ENCODE measurements at regions not wholly inside any gene's neighbourhood (a gene's known extent, or its start where the extent isn't known, plus 50 kb on each side); places are given as distances from the start of the nearest gene placed in this dataset.
A peak's percentile ranks its signal among the peaks of the same experiment; 100 is the strongest.
"Not testable (repeated sequence)": the region's sequence is repeated elsewhere in the genome, so short reads cannot be mapped to it uniquely, and the experiment has no call there.

- Histone ChIP-seq H3K27me3 (ENCODE audit: control insufficient read depth, insufficient read depth, low read length) (no peaks in the 10 kb centered on the region), H3K4me3 (ENCODE audit: low read length) (no peak overlapping the region), H3K27ac (ENCODE audit: low read length) (no peak overlapping the region), H3K9me3 (replicated peaks; ENCODE audit: control insufficient read depth, low read depth, low read length) (no peaks in the 10 kb centered on the region), H3K4me1 (ENCODE audit: control insufficient read depth, insufficient read depth, low read length) (no peaks in the 10 kb centered on the region), H3K36me3 (ENCODE audit: control insufficient read depth, insufficient read depth, low read length) (no peaks in the 10 kb centered on the region)
- 94% methylated on average over 2 of the region's 4 CpGs for WGBS (ENCODE audit: insufficient coverage)
- no peak for DNase-seq
Observed at GRCh38 chr4:89509708-89510281, 202.2 kb upstream of the GPRIN3 start.

DNA sequence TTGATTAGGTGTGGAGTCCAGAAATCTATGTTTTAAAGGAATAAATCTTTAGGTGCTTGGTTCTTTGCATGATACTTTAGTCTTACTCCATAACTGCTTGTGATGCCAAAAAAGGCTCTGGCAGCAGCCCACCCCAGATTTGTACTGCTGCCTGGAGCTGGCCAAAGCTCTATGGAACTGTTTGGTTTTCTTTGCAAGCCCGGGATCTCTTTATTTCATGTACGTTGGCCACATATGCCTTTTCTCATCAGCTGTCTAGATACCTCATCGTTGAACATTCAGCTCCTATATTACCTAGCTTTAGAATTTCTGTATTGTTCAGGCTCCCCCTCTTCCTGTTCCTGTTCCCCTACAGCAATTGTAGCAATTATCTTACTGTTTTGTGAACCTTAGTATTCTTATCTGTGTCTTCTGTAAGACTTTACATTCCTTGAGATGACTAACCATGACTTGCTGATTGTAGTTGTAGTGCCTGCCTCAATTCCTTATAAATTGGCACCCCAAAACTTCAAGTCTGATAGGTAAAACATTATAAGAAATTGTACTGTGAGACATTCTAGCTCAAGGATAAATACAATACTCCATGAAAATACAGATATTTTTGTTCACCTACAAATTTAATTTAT lies 199.4 kb upstream of the GPRIN3 start:
- no peak overlapping the region for H3K27ac ChIP-seq (ENCODE audit: low read length)
- H3K9me3 ChIP-seq (replicated peaks; ENCODE audit: control insufficient read depth, low read depth, low read length): no peaks in the 10 kb centered on the region
- no peak overlapping the region for H3K4me3 ChIP-seq (ENCODE audit: low read length)
- H3K27me3 ChIP-seq (ENCODE audit: control insufficient read depth, insufficient read depth, low read length): no peaks in the 10 kb centered on the region
- WGBS (ENCODE audit: insufficient coverage): 62% methylated on average over 2 of the region's 3 CpGs
- no peaks in the 10 kb centered on the region for H3K4me1 ChIP-seq (ENCODE audit: control insufficient read depth, insufficient read depth, low read length)
- no peak for DNase-seq
- H3K36me3 ChIP-seq (ENCODE audit: control insufficient read depth, insufficient read depth, low read length): no peaks in the 10 kb centered on the region

DNA sequence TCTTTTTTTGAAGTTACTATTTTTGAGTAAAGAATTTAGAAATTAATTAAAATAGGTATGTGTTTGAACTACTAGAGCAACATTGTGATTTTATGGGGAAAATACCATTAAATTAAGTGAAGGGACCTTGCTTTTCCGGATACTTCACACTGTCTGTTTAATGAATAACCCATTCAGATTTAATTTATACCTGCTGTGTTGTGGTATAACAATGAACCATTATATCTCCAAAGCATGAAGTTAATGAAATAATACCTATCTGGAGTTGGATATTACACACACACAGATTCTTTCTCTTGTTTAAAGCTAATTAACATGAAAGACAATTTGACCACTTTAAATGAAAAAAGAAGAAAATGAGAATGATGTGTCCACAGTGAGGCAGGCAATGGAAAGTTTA lies 195.0 kb upstream of the GPRIN3 start:
- no peaks in the 10 kb centered on the region for H3K4me1 ChIP-seq (ENCODE audit: control insufficient read depth, insufficient read depth, low read length)
- no peak overlapping the region for H3K4me3 ChIP-seq (ENCODE audit: low read length)
- H3K9me3 ChIP-seq (replicated peaks; ENCODE audit: control insufficient read depth, low read depth, low read length): no peaks in the 10 kb centered on the region
- WGBS (ENCODE audit: insufficient coverage): no CpG with 5 or more reads among the region's 1 CpG
- no peaks in the 10 kb centered on the region for H3K27me3 ChIP-seq (ENCODE audit: control insufficient read depth, insufficient read depth, low read length)
- DNase-seq: no peak
- H3K36me3 ChIP-seq (ENCODE audit: control insufficient read depth, insufficient read depth, low read length): no peaks in the 10 kb centered on the region
- H3K27ac ChIP-seq (ENCODE audit: low read length): no peak overlapping the region

- no peak overlapping the region for H3K27ac ChIP-seq (ENCODE audit: low read length)
- no peaks in the 10 kb centered on the region for H3K36me3 ChIP-seq (ENCODE audit: control insufficient read depth, insufficient read depth, low read length)
- no peak overlapping the region for H3K4me3 ChIP-seq (ENCODE audit: low read length)
- no peaks in the 10 kb centered on the region for H3K4me1 ChIP-seq (ENCODE audit: control insufficient read depth, insufficient read depth, low read length)
- no peaks in the 10 kb centered on the region for H3K9me3 ChIP-seq (replicated peaks; ENCODE audit: control insufficient read depth, low read depth, low read length)
- DNase-seq: peak; percentile 15
- no peaks in the 10 kb centered on the region for H3K27me3 ChIP-seq (ENCODE audit: control insufficient read depth, insufficient read depth, low read length)
- WGBS (ENCODE audit: insufficient coverage): 93% methylated on average over 1 of the region's 4 CpGs
Observed at GRCh38 chr4:89497517-89498308, 190.1 kb upstream of the GPRIN3 start.

DNA sequence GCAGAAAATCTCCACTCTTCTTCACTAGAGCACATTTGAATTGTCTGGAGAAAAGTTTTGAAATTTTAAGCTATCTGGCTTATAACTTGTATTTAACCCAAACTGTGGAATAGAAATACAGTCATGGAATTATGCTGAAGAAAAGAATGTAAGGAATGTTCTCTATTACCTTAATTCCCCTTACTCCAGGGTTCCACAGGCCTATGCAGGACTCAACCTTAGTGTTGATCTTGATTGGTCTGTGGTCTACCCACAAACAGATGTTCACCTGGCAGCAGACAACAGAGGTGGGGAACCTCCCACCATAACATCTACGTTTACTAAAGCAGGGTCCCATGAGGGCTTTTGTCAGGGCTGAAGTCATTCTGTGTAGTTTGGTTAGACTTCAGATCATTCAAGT lies 189.3 kb upstream of the GPRIN3 start:
- Histone ChIP-seq H3K27ac (ENCODE audit: low read length) (no peak overlapping the region), H3K4me1 (ENCODE audit: control insufficient read depth, insufficient read depth, low read length) (no peaks in the 10 kb centered on the region), H3K27me3 (ENCODE audit: control insufficient read depth, insufficient read depth, low read length) (no peaks in the 10 kb centered on the region), H3K9me3 (replicated peaks; ENCODE audit: control insufficient read depth, low read depth, low read length) (no peaks in the 10 kb centered on the region), H3K36me3 (ENCODE audit: control insufficient read depth, insufficient read depth, low read length) (no peaks in the 10 kb centered on the region), H3K4me3 (ENCODE audit: low read length) (no peak overlapping the region)
- WGBS (ENCODE audit: insufficient coverage): no CpG with 5 or more reads among the region's 1 CpG
- no peak for DNase-seq

DNA sequence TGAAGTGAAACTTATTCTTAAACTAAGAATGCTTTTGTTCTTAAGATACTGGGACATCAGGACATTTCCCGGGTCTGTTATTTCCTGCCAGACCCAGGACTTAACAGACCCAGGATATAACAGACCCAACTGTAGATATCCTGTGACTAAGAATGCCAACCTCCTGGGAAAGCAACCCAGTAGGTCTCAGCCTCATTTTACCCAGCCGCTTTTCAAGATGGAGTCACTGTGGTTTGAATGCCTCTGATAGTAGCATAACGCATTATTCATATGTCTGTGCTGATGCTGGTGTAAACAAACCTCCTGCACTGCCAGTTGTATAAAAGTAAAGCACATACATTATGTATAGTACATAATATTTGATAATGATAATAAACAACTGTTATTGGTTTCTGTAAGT lies 185.8 kb upstream of the GPRIN3 start:
- DNase-seq: no peak
- no CpG with 5 or more reads among the region's 3 CpGs for WGBS (ENCODE audit: insufficient coverage)
- no peaks in the 10 kb centered on the region for H3K4me1 ChIP-seq (ENCODE audit: control insufficient read depth, insufficient read depth, low read length)
- H3K4me3 ChIP-seq (ENCODE audit: low read length): no peak overlapping the region
- no peak overlapping the region for H3K27ac ChIP-seq (ENCODE audit: low read length)
- H3K9me3 ChIP-seq (replicated peaks; ENCODE audit: control insufficient read depth, low read depth, low read length): no peaks in the 10 kb centered on the region
- H3K27me3 ChIP-seq (ENCODE audit: control insufficient read depth, insufficient read depth, low read length): no peaks in the 10 kb centered on the region
- H3K36me3 ChIP-seq (ENCODE audit: control insufficient read depth, insufficient read depth, low read length): no peaks in the 10 kb centered on the region

DNA sequence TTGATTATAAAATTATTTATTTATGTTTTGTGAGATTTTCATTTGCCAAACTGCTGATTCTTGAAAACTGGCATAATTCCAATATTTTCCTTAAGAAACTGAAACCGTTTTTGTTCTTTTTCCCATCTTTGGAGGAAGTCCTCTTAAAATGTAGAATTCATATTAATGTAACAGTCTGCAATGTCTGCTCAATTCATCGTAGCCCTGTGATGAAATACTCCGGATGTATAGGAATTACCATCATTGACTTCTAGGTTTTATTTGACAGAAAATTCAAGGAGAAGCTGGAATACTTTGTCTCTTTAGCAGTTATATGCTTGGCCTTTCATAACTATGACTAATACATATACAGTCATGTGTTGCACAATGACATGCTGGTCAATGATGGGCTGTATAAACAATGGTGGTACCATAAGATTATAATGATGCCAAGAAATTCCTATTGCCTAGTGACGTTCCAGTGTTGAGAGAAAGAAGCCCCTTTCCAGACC lies 185.0 kb upstream of the GPRIN3 start:
- no peaks in the 10 kb centered on the region for H3K4me1 ChIP-seq (ENCODE audit: control insufficient read depth, insufficient read depth, low read length)
- no peaks in the 10 kb centered on the region for H3K9me3 ChIP-seq (replicated peaks; ENCODE audit: control insufficient read depth, low read depth, low read length)
- H3K27ac ChIP-seq (ENCODE audit: low read length): no peak overlapping the region
- WGBS (ENCODE audit: insufficient coverage): no CpG with 5 or more reads among the region's 4 CpGs
- no peaks in the 10 kb centered on the region for H3K36me3 ChIP-seq (ENCODE audit: control insufficient read depth, insufficient read depth, low read length)
- DNase-seq: peak; percentile 1
- H3K4me3 ChIP-seq (ENCODE audit: low read length): no peak overlapping the region
- no peaks in the 10 kb centered on the region for H3K27me3 ChIP-seq (ENCODE audit: control insufficient read depth, insufficient read depth, low read length)

DNA sequence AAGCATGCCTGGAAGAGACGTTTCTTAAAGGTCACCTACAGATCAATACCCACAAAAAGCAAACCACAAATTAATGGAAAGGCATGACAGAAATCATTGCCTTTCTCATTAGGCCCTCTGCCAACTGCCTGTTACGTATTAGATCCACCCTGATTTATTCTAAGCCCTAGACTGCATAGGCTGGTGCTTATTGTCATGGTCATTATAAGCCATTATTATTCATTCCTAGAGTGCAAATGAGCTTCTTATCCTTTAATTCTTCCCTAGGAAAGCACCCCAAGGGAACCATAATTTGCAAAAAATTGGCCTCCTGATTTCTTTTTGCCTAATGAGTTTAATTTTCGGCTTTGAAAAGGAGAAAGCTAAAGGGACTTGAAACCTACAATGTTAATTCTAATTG lies 184.2 kb upstream of the GPRIN3 start:
- DNase-seq: no peak
- Histone ChIP-seq H3K36me3 (ENCODE audit: control insufficient read depth, insufficient read depth, low read length) (no peaks in the 10 kb centered on the region), H3K27me3 (ENCODE audit: control insufficient read depth, insufficient read depth, low read length) (no peaks in the 10 kb centered on the region), H3K4me1 (ENCODE audit: control insufficient read depth, insufficient read depth, low read length) (no peaks in the 10 kb centered on the region), H3K27ac (ENCODE audit: low read length) (no peak overlapping the region), H3K9me3 (replicated peaks; ENCODE audit: control insufficient read depth, low read depth, low read length) (no peaks in the 10 kb centered on the region), H3K4me3 (ENCODE audit: low read length) (no peak overlapping the region)
- WGBS (ENCODE audit: insufficient coverage): 17% methylated on average over 1 of the region's 3 CpGs

GRCh38 chr4:89489921-89490431 lies 182.4 kb upstream of the GPRIN3 start:
- H3K27ac ChIP-seq (ENCODE audit: low read length); H3K36me3 ChIP-seq (ENCODE audit: control insufficient read depth, insufficient read depth, low read length); H3K4me1 ChIP-seq (ENCODE audit: control insufficient read depth, insufficient read depth, low read length); DNase-seq; H3K9me3 ChIP-seq (replicated peaks; ENCODE audit: control insufficient read depth, low read depth, low read length); H3K27me3 ChIP-seq (ENCODE audit: control insufficient read depth, insufficient read depth, low read length); H3K4me3 ChIP-seq (ENCODE audit: low read length): not testable (repeated sequence)
- WGBS (ENCODE audit: insufficient coverage): 90% methylated on average over 34 of the region's 35 CpGs

- Histone ChIP-seq H3K4me3 (ENCODE audit: low read length) (no peak overlapping the region), H3K27ac (ENCODE audit: low read length) (no peak overlapping the region), H3K9me3 (replicated peaks; ENCODE audit: control insufficient read depth, low read depth, low read length) (no peaks in the 10 kb centered on the region), H3K36me3 (ENCODE audit: control insufficient read depth, insufficient read depth, low read length) (no peaks in the 10 kb centered on the region), H3K4me1 (ENCODE audit: control insufficient read depth, insufficient read depth, low read length) (no peaks in the 10 kb centered on the region), H3K27me3 (ENCODE audit: control insufficient read depth, insufficient read depth, low read length) (no peaks in the 10 kb centered on the region)
- DNase-seq: peak; percentile 3
- WGBS (ENCODE audit: insufficient coverage): 56% methylated on average over 6 of the region's 13 CpGs
Observed at GRCh38 chr4:89489338-89489771, 181.8 kb upstream of the GPRIN3 start.
